Loucy (cell line): ENCODE measurements at regions not wholly inside any gene's neighbourhood (a gene's known extent, or its start where the extent isn't known, plus 50 kb on each side); places are given as distances from the start of the nearest gene placed in this dataset.

Experiments
- CTCF ChIP-seq: fragments of 200-600 bp; sonication (generic); conservative IDR thresholded peaks from 2 replicates; pipeline ENCODE4 v1.5.1; 2014; ENCODE audit warnings: mild to moderate bottlenecking, antibody characterized with exemption, low read length
- EZH2phosphoT487 ChIP-seq: fragments of 200-600 bp; IDR thresholded peaks from 2 replicates; pipeline ENCODE4 v1.6.1; 2018; ENCODE audit warnings: antibody characterized with exemption, mild to moderate bottlenecking, moderate library complexity, borderline replicate concordance

GRCh38 chr22:26734339-26735018, 77.1 kb downstream of the MIAT start:
- no peak for TF ChIP-seq CTCF
- TF ChIP-seq EZH2phosphoT487, result no peak
